Ishikawa (cell line): ENCODE measurements at regions not wholly inside any gene's neighbourhood (a gene's known extent, or its start where the extent isn't known, plus 50 kb on each side); places are given as distances from the start of the nearest gene placed in this dataset.

Experiments used
- CEBPB ChIP-seq: IDR thresholded peaks from 2 replicates; pipeline ENCODE4 v1.6.1; 2012
- CREB1 ChIP-seq: IDR thresholded peaks from 2 replicates; pipeline ENCODE4 v1.6.1; 2012; ENCODE audit warnings: low read depth
- EGR1 ChIP-seq: IDR thresholded peaks from 2 replicates; pipeline ENCODE4 v1.6.1; 2012
- EP300 ChIP-seq: IDR thresholded peaks from 2 replicates; pipeline ENCODE4 v1.6.1; 2012; ENCODE audit warnings: borderline replicate concordance
- FOXM1 ChIP-seq: IDR thresholded peaks from 2 replicates; pipeline ENCODE4 v1.6.1; 2012; ENCODE audit warnings: low read depth, borderline replicate concordance
- NFIC ChIP-seq: IDR thresholded peaks from 2 replicates; pipeline ENCODE4 v1.6.1; 2012
- RAD21 ChIP-seq: IDR thresholded peaks from 2 replicates; pipeline ENCODE4 v1.6.1; 2012; ENCODE audit warnings: low read depth
- TAF1 ChIP-seq: IDR thresholded peaks from 2 replicates; pipeline ENCODE4 v1.6.1; 2012; ENCODE audit warnings: low read depth, mild to moderate bottlenecking
- TCF12 ChIP-seq: IDR thresholded peaks from 2 replicates; pipeline ENCODE4 v1.6.1; 2012; ENCODE audit warnings: low read depth
- TEAD4 ChIP-seq: IDR thresholded peaks from 2 replicates; pipeline ENCODE4 v1.6.1; 2012
- USF1 ChIP-seq: IDR thresholded peaks from 2 replicates; pipeline ENCODE4 v1.6.1; 2012
- YY1 ChIP-seq: IDR thresholded peaks from 2 replicates; pipeline ENCODE4 v1.6.1; 2012; ENCODE audit warnings: low read depth
- ZBTB7A ChIP-seq: IDR thresholded peaks from 2 replicates; pipeline ENCODE4 v1.6.1; 2012; ENCODE audit warnings: low read depth
- TF ChIP-seq, protein P1 (sequence below): IDR thresholded peaks from 2 replicates; pipeline ENCODE4 v1.6.1; 2012
- TF ChIP-seq, protein P2 (sequence below): IDR thresholded peaks from 2 replicates; pipeline ENCODE4 v1.6.1; 2012; ENCODE audit warnings: low read depth, mild to moderate bottlenecking

GRCh38 chr21:43348801-43349261, 78.1 kb downstream of the SIK1 start:
- TF ChIP-seq, protein P1, sequence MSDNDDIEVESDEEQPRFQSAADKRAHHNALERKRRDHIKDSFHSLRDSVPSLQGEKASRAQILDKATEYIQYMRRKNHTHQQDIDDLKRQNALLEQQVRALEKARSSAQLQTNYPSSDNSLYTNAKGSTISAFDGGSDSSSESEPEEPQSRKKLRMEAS, result no peak
- no peak for TF ChIP-seq USF1
- TF ChIP-seq ZBTB7A, result no peak
- TF ChIP-seq, protein P2, sequence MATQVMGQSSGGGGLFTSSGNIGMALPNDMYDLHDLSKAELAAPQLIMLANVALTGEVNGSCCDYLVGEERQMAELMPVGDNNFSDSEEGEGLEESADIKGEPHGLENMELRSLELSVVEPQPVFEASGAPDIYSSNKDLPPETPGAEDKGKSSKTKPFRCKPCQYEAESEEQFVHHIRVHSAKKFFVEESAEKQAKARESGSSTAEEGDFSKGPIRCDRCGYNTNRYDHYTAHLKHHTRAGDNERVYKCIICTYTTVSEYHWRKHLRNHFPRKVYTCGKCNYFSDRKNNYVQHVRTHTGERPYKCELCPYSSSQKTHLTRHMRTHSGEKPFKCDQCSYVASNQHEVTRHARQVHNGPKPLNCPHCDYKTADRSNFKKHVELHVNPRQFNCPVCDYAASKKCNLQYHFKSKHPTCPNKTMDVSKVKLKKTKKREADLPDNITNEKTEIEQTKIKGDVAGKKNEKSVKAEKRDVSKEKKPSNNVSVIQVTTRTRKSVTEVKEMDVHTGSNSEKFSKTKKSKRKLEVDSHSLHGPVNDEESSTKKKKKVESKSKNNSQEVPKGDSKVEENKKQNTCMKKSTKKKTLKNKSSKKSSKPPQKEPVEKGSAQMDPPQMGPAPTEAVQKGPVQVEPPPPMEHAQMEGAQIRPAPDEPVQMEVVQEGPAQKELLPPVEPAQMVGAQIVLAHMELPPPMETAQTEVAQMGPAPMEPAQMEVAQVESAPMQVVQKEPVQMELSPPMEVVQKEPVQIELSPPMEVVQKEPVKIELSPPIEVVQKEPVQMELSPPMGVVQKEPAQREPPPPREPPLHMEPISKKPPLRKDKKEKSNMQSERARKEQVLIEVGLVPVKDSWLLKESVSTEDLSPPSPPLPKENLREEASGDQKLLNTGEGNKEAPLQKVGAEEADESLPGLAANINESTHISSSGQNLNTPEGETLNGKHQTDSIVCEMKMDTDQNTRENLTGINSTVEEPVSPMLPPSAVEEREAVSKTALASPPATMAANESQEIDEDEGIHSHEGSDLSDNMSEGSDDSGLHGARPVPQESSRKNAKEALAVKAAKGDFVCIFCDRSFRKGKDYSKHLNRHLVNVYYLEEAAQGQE, result no peak
- TF ChIP-seq RAD21, result no peak
- TF ChIP-seq EP300, result no peak
- TF ChIP-seq NFIC, result no peak
- TF ChIP-seq CEBPB, result no peak
- TF ChIP-seq CREB1, result no peak
- no peak for TF ChIP-seq TAF1
- TF ChIP-seq FOXM1, result no peak
- no peak for TF ChIP-seq YY1
- TF ChIP-seq TEAD4, result no peak
- no peak for TF ChIP-seq EGR1
- TF ChIP-seq TCF12, result no peak

GRCh38 chr21:43348170-43348766, 78.7 kb downstream of the SIK1 start:
- TF ChIP-seq, protein P1, result no peak
- TF ChIP-seq USF1, result no peak
- no peak for TF ChIP-seq TEAD4
- no peak for TF ChIP-seq ZBTB7A
- TF ChIP-seq, protein P2, result no peak
- TF ChIP-seq NFIC, result no peak
- TF ChIP-seq EP300, result no peak
- TF ChIP-seq YY1, result no peak

GRCh38 chr21:43347461-43348169, 79.3 kb downstream of the SIK1 start:
- TF ChIP-seq, protein P1, result no peak
- TF ChIP-seq TAF1 (no peak), EGR1 (no peak), ZBTB7A (no peak), TCF12 (no peak)

GRCh38 chr21:43346551-43346950, 80.4 kb downstream of the SIK1 start:
- TF ChIP-seq TEAD4, result no peak
- no peak for TF ChIP-seq FOXM1
- no peak for TF ChIP-seq CEBPB
- no peak for TF ChIP-seq EP300
- TF ChIP-seq YY1, result no peak
- TF ChIP-seq, protein P2, result no peak
- TF ChIP-seq NFIC, result no peak
- TF ChIP-seq USF1, result no peak
- TF ChIP-seq CREB1, result no peak
- TF ChIP-seq TAF1, result no peak
- TF ChIP-seq, protein P1, result no peak
- no peak for TF ChIP-seq EGR1
- TF ChIP-seq ZBTB7A, result no peak
- no peak for TF ChIP-seq TCF12
- TF ChIP-seq RAD21, result no peak
